ENCODE measurements at regions not wholly inside any gene's neighbourhood (a gene's known extent, or its start where the extent isn't known, plus 50 kb on each side); places are given as distances from the start of the nearest gene placed in this dataset.

- TF ChIP-seq CTCF (IDR thresholded peaks at IDR 0.05) (no peak), POLR2A (IDR thresholded peaks at IDR 0.05) (no peak)
Measured at GRCh38 chr11:15476371-15476917, 361.7 kb downstream of the INSC start.
